SU-DHL-6 (cell line): ENCODE measurements at regions not wholly inside any gene's neighbourhood (a gene's known extent, or its start where the extent isn't known, plus 50 kb on each side); places are given as distances from the start of the nearest gene placed in this dataset.

Source experiments
- H2AFZ ChIP-seq: fragments of 200-600 bp; sonication (generic); 2 replicates; pipeline ENCODE4 v1.6.1; 2014; ENCODE audit warnings: low read depth, mild to moderate bottlenecking, moderate library complexity, mixed read lengths, antibody characterized with exemption, low read length; ENCODE audit not compliant: severe bottlenecking
- H3F3A ChIP-seq: fragments of 200-600 bp; shearing (Covaris generic); 2 replicates; pipeline ENCODE4 v1.6.0; 2016; ENCODE audit warnings: antibody characterized with exemption, mild to moderate bottlenecking; ENCODE audit not compliant: insufficient read depth
- H3K27ac ChIP-seq: fragments of 200-600 bp; sonication (generic); 2 replicates; pipeline ENCODE4 v1.5.1; 2016; ENCODE audit warnings: low read depth, mild to moderate bottlenecking, low read length, moderate library complexity, mixed read lengths
- H3K27me3 ChIP-seq: fragments of 200-600 bp; sonication (generic), shearing (Covaris generic); 2 replicates; pipeline ENCODE4 v1.6.0; 2014; ENCODE audit warnings: mild to moderate bottlenecking, low read length
- H3K36me3 ChIP-seq: fragments of 200-600 bp; sonication (generic); 2 replicates; pipeline ENCODE4 v1.6.1; 2014; ENCODE audit warnings: mild to moderate bottlenecking, low read length, mixed read lengths
- H3K4me2 ChIP-seq: fragments of 300-600, 200-600 bp; shearing (Covaris generic), sonication (generic); 2 replicates; pipeline ENCODE4 v1.6.0; 2014; ENCODE audit warnings: low read length, low read depth, mild to moderate bottlenecking; ENCODE audit not compliant: poor library complexity, severe bottlenecking
- H3K4me3 ChIP-seq: fragments of 200-600 bp; sonication (generic); 2 replicates; pipeline ENCODE4 v1.5.1; 2014; ENCODE audit warnings: antibody characterized with exemption, low read length, mild to moderate bottlenecking, mixed read lengths; ENCODE audit not compliant: insufficient read depth, poor library complexity, severe bottlenecking
- H3K79me2 ChIP-seq: fragments of 200-600 bp; sonication (generic); 2 replicates; pipeline ENCODE4 v1.6.1; 2014; ENCODE audit warnings: mild to moderate bottlenecking, low read length, moderate library complexity; ENCODE audit not compliant: insufficient read depth
- H3K9ac ChIP-seq: fragments of 200-600 bp; sonication (generic); 2 replicates; pipeline ENCODE4 v1.7.0; 2014; ENCODE audit warnings: mild to moderate bottlenecking, low read length
- H3K9me2 ChIP-seq: fragments of 200-600 bp; sonication (generic); replicated peaks from 2 replicates; pipeline ENCODE4 v1.6.1; 2014; ENCODE audit warnings: low read length; ENCODE audit not compliant: insufficient read depth
- H3K9me3 ChIP-seq: fragments of 200-600 bp; sonication (generic); 2 replicates; pipeline ENCODE4 v1.6.1; 2014; ENCODE audit warnings: low read length, mixed read lengths; ENCODE audit not compliant: insufficient read depth
- H4K20me1 ChIP-seq: fragments of 200-600 bp; sonication (generic); 2 replicates; pipeline ENCODE4 v1.6.1; 2014; ENCODE audit warnings: low read depth, mild to moderate bottlenecking, antibody characterized with exemption, low read length, moderate library complexity, mixed read lengths
- EZH2phosphoT487 ChIP-seq: fragments of 200-600 bp; sonication (generic), shearing (Covaris generic); conservative IDR thresholded peaks from 2 replicates; pipeline ENCODE4 v1.6.1; 2018; ENCODE audit warnings: mild to moderate bottlenecking, antibody characterized with exemption, low read length, moderate library complexity, mixed read lengths
- TF ChIP-seq, protein P1 (sequence below): fragments of 200-600 bp; sonication (generic); IDR thresholded peaks from one replicate; pipeline ENCODE4 v1.5.1; 2017; ENCODE audit warnings: antibody characterized with exemption, mild to moderate bottlenecking, low read length, moderate library complexity; ENCODE audit not compliant: insufficient read depth, poor library complexity, severe bottlenecking

DNA sequence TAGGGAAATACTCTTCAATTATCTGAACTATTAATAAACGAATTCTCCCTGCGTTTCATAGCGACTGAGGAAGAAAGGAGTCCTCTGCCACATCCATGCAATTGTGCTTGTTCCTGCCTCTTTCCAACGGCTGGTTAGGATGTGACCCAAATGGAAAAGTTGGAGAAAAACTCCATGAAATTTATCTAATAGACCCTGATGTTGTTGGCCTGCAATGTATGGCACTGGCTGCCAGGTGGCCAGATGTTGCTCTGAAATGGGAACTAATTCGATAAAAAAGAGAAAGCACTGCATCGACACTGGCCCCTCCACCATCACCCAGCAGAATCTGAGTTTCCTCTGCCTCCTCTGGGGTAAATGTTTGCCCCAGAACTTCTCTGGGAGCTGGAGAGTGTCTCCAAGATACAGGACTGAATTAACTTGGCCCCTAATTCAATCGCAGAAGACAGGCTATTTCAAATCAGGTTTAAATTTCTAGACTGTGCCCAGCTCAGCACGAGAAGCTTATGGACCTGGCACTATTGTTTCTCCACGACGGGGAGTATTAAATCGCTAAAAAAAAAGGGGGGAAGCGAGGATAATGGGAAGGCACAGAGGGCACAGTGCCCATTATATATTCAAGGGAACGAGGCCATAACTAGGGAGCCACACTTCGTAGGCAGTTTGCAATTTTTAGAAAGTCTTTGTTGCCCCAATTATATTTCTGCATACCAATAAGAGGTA, 103.9 kb downstream of the ZIC5 start:
- no peak for TF ChIP-seq EZH2phosphoT487
- TF ChIP-seq, protein P1, sequence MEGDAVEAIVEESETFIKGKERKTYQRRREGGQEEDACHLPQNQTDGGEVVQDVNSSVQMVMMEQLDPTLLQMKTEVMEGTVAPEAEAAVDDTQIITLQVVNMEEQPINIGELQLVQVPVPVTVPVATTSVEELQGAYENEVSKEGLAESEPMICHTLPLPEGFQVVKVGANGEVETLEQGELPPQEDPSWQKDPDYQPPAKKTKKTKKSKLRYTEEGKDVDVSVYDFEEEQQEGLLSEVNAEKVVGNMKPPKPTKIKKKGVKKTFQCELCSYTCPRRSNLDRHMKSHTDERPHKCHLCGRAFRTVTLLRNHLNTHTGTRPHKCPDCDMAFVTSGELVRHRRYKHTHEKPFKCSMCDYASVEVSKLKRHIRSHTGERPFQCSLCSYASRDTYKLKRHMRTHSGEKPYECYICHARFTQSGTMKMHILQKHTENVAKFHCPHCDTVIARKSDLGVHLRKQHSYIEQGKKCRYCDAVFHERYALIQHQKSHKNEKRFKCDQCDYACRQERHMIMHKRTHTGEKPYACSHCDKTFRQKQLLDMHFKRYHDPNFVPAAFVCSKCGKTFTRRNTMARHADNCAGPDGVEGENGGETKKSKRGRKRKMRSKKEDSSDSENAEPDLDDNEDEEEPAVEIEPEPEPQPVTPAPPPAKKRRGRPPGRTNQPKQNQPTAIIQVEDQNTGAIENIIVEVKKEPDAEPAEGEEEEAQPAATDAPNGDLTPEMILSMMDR = no peak
- no peak overlapping the region for H2AFZ ChIP-seq
- H3K36me3 ChIP-seq = no peaks in the 10 kb centered on the region
- no peaks in the 10 kb centered on the region for H3K9me3 ChIP-seq
- H3K79me2 ChIP-seq = no peaks in the 10 kb centered on the region
- no peak overlapping the region for H3K9ac ChIP-seq
- no peak overlapping the region for H3K4me2 ChIP-seq
- H3K4me3 ChIP-seq = no peak overlapping the region
- no peaks in the 10 kb centered on the region for H4K20me1 ChIP-seq
- no peaks in the 10 kb centered on the region for H3K9me2 ChIP-seq
- H3K27ac ChIP-seq = no peak overlapping the region
- no peaks in the 10 kb centered on the region for H3F3A ChIP-seq
- no peaks in the 10 kb centered on the region for H3K27me3 ChIP-seq

DNA sequence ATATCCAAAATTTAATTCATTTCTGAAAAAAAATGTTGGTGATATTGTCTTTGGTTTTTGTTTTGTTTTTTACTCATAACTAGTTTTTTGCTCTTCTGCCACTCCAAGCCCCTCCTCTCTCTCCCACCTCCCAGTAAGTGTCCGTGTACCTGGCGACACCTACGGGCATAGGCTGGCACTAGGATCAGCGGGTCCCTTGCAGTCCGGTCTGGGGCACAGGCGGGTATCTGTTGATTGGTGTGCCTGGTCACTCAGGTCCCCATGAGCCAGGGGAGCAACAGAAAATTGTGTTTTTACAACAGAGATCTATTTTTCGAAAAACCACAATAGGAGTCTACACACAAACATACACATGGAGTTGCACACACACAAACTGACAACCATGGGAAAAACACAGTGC, 104.8 kb downstream of the ZIC5 start:
- Histone ChIP-seq H2AFZ (no peak overlapping the region), H3K27ac (no peak overlapping the region), H4K20me1 (no peaks in the 10 kb centered on the region), H3K9me3 (no peaks in the 10 kb centered on the region), H3F3A (no peaks in the 10 kb centered on the region), H3K9ac (no peak overlapping the region), H3K4me2 (no peak overlapping the region), H3K9me2 (no peaks in the 10 kb centered on the region), H3K4me3 (no peak overlapping the region), H3K79me2 (no peaks in the 10 kb centered on the region), H3K36me3 (no peaks in the 10 kb centered on the region), H3K27me3 (no peaks in the 10 kb centered on the region)
- TF ChIP-seq, protein P1 = no peak
- TF ChIP-seq EZH2phosphoT487 = no peak

DNA sequence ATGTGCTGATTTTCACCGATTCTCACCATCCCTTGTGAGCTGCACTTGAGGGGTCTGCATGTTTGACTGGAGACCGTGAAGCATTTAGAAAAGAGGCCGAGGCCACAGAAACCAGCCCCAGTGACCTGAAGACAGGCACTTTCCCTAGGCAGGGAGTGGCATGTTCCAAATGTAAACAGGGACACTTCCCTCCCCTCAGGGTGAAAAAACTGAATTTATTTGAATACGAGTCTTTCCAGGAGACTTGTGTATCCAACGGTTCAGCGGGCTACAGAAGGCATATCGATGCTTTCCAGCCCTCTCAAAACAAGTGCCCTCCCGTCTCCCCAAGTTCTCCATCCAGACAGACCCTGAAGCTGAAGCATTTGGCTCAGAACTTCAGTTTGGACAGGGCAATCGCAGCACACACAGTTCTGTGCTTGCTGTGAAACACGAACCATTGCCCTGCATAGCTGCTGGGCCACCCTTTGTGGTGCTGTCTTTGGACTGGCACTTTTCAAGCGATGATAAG, 106.1 kb downstream of the ZIC5 start:
- Histone ChIP-seq H3K9me2 (no peaks in the 10 kb centered on the region), H3K27me3 (no peaks in the 10 kb centered on the region), H3K4me3 (no peak overlapping the region), H3F3A (no peaks in the 10 kb centered on the region), H3K9me3 (no peaks in the 10 kb centered on the region), H2AFZ (no peak overlapping the region), H3K79me2 (no peaks in the 10 kb centered on the region), H3K27ac (no peak overlapping the region), H3K4me2 (no peak overlapping the region), H3K36me3 (no peaks in the 10 kb centered on the region), H4K20me1 (no peaks in the 10 kb centered on the region), H3K9ac (no peak overlapping the region)
- TF ChIP-seq, protein P1 = no peak
- no peak for TF ChIP-seq EZH2phosphoT487
